ENCODE measurements at regions not wholly inside any gene's neighbourhood (a gene's known extent, or its start where the extent isn't known, plus 50 kb on each side); places are given as distances from the start of the nearest gene placed in this dataset.
A peak's percentile ranks its signal among the peaks of the same experiment; 100 is the strongest.
"Not testable (repeated sequence)": the region's sequence is repeated elsewhere in the genome, so short reads cannot be mapped to it uniquely, and the experiment has no call there.

DNA sequence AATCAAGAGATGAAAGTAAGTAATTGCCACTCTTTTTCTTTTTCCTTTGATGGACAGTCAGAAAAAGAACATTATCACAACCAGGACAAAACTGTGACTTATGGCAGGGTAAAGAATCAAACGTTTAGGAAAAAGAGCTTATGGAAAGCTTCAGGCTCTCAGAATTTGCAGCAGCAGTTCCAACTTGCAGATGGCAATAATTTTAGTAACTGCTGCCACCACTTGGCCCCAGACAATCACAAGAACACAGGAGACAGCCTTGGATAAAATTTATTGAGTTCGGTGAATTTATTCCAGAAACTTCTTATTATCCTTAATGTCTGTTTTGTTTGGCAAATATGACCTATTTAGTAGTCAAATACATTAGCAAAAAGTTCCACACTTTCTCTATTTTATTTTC lies 804.4 kb downstream of the BRINP3 start:
- no peak for DNase-seq

DNA sequence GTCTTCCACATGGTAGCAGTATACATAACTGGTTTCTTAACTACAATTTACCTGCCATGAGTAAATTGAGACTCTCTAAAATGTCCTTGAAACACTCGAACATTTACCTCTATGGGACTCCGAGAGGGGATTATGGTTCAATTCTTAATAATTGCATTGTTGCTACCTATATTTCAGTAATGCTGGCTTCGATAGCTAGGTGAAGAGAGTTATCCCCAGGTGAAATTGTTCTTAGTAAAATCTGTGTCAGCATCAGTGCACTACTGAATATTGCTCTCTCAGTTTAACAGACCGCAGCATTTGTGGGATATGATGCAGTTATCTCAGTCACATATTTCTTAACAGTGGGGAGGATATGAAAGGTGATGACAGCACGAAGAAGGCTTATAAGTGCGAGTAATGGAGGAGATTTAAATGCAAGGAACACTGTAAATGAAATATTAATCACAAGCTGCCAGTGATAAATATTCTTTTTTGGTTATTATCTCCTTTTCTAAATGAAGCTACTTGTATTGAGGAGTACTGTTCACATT lies 801.9 kb downstream of the BRINP3 start:
- no peak for DNase-seq

DNA sequence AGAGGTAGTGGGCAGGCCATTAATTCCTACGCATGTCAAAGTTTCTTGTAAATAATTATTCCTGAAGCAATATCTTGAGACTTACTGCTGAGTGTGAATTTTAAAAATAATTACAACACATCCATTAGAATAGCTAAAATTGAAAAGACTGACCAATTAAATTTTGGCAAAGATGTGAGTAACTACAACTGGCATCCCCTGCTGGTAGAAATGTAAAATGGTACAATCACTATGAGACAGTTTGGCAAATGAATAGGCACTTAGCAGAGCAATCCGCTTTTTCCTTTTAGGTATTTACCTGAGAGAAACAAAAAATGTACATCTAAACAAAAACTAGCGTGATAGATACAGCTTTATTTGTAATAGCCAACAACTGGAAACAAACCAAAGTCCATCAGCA lies 798.9 kb downstream of the BRINP3 start:
- DNase-seq: no peak

DNA sequence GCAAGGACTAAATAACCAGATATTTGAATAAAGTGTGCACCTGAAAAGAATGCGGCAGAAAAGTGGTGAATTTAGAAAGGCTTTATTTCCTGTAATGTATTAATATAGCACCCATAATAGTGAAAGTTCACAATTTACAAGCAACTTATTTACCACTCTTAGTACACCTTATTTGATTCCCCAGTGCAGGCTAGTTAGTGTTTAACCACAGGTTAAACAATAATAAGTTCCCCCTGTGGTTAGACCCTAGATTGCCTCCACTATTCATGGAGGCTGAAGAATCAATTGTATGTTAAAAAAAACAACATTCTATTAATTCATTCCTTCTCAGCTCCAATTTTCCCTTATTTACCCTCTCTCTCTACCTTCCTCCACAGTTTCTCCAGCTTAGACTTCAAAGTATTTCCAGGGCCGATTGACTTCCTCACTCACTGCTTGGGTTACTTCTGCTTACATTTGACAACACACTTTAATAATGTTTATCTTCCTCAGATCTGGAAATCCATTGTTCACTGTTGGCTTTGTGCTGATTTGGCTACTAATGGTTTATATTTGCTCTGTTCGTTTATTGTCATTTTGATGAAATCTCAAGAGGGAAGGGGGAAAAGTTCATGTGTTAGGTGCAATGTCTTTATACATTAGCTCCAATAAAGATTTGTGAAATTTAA lies 796.3 kb downstream of the BRINP3 start:
- DNase-seq: no peak

DNA sequence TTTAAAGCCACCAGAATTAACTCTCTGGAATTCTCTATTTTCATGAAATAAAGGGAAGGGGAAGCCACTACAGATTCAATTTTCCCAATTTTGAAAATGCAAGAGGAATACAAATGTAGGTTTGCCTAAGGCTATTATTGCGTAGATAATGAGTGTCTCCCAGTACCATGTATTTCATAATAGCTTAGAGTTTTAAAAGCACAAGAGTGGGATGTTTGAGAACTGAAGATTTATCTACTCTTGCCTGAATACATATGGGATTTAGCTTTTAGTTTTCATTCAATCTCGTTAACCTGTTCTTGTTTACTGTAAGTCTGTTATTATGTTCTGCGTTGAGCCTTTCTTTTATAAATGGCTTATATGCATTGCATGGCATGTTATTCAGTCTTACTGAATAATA lies 795.1 kb downstream of the BRINP3 start:
- no peak for DNase-seq

DNA sequence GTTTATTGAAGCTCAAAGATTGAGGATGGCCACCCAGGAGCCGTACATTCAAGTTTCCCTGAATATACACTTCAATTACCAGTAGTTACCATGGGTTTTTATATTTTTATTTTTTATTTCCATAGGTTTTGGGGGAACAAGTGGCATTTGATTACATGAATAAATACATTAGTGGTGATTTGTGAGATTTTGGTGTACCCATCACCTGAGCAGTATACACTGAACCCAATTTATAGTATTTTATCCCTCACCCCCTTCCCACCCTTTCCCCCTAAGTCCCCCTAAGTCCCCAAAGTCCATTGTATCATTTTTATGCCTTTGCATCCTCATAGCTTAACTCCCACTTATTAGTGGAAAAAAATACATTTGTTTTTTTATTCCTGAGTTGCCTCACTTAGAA lies 791.4 kb downstream of the BRINP3 start:
- no peak for DNase-seq

DNA sequence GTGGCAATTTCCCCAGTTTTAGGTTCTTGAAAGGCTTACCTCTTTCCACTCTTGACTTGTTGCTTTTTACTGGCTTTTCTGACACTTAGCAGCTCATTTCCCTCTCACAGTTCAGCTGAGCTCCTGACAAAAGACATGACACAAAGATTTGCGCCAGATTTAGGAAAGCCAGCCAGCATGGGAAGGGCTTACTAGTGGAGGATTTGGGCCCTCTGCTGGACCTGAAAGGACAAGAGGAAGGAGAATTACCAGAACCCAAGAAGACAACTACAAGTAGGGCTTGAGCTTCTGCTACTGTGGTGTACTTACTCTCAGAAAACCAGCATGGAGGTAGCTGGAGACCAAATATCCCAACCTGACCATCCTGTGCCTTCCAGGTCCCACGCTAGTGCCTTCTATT lies 784.5 kb downstream of the BRINP3 start:
- DNase-seq: no peak

DNA sequence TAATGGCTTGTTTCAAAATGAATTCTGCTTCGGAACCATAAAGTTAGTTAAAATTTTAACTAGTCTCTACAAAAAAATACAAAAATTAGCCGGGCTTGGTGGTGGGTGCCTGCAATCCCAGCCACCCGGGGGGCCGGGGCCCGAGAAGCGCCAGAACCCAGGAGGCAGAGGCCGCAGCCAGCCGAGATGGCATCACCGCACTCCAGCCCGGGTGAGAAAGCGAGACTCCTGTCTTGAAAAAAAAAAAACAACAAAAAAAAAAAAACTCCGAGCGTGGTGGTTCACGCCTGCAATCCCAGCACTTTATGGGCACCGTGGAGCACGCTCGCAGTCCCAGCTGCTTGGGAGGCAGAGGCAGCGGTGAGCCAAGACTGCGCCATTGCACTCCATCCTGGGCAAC lies 781.4 kb downstream of the BRINP3 start:
- DNase-seq: no peak

DNA sequence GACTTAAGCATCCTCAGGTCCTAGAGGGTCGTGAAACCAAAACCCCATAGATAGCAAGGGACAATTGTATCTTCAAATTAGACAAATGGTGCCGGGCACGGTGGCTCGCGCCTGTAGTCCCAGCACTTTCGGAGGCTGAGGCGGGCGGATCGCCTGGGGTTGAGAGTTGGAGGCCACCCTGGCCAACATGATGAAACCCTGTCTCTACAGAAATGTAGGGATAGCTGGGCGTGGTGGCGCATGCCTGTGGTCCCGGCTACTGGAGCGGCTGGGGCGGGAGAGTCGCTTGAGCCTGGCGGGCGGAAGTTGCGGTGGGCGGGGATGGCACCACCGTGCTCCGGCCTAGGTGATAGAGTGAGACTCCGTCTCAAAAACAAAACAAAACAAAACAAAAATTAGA lies 780.6 kb downstream of the BRINP3 start:
- no peak for DNase-seq

DNA sequence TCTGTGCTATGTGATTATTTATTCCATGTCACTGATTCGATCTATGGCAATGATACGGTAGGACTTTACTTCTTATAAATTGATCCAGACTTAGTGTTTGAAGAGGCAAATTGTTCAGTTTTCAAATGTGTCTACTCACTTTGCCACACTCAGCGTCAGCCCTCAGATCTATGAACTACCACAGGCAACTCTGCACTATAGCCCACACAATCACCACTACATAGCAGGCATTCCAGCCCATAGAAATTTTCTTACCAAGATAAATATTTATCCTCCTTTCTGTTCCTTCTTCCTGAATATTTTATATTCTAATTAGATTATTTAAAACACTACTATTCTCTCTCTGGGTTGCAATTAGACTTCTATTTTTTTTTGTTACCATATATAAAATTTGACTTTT lies 776.1 kb downstream of the BRINP3 start:
- DNase-seq: no peak

DNA sequence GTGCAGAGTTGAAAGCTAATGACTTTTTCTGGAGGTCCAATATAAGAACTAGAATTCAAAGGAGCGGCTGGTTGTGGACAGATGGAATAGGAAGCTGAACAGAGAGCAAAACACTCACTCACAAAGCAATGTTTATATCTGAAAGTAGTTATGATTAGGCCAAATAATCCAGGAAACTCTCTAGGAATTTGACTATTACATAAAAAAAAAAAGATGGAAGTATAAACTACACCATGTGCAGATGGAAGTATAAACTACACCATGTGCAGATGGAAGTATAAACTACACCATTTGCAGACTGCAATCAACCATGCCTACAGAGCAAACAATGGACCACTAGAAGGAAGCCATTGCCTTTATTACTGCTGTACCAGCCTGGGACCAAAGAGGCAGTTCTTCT lies 771.1 kb downstream of the BRINP3 start:
- no peak for DNase-seq

DNA sequence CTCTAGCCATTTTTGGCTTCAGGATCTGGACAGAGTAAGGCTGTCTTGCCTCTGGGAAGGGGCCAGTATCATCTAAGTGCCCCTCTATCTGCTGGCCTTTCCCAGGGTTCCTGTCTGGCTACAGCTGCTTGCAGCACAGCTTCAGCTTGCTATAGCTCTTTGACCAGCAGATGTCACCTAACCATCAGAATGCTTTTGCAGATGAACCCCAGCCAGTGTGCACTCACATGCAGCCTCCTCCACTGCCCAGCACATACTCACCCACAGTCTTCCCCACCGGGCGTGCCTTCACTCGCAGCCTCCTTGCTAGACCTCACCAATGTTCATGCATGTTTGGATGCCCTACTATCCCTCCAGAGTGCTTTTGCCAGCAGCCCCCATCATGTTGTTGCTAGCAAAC lies 769.0 kb downstream of the BRINP3 start:
- DNase-seq: no peak

DNA sequence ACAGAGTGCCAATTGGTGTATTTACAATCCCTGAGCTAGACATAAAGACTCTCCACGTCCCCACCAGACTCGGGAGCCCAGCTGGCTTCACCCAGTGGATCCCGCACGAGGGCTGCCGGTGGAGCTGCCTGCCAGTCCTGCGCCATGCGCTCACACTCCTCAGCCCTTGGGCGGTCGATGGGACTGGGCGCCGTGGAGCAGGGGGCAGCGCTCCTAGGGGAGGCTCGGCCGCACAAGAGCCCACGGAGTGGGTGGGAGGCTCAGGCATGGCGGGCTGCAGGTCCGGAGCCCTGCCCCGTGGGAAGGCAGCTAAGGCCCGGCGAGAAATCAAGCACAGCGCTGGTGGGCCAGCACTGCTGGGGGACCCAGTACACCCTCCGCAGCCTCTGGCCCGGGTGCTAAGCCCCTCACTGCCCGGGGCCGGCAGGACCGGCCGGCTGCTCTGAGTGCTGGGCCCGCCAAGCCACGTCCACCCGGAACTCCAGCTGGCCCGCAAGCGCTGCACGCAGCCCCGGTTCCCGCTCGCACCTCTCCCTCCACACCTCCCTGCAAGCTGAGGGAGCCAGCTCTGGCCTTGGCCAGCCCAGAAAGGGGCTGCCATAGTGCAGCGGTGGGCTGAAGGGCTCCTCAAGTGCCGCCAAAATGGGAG lies 759.4 kb downstream of the BRINP3 start:
- DNase-seq: not testable (repeated sequence)

DNA sequence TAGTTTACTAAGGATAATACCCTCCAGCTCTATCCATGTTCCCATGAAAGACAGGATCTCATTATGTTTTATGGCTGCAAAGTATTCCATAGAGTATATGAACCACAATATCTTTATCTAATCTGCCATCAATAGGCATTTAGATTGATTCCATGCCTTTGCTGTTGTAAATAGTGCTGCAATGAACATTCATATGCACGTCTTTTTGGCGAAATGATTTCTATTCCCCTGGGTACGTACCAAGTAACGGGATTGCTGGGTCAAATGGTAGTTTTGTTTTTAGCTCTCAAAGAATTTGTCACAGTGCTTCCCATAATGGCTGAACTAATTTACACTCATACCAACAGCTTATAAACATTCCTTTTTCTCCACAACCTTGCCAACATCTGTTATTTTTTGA lies 750.9 kb downstream of the BRINP3 start:
- DNase-seq: peak; percentile 14

DNA sequence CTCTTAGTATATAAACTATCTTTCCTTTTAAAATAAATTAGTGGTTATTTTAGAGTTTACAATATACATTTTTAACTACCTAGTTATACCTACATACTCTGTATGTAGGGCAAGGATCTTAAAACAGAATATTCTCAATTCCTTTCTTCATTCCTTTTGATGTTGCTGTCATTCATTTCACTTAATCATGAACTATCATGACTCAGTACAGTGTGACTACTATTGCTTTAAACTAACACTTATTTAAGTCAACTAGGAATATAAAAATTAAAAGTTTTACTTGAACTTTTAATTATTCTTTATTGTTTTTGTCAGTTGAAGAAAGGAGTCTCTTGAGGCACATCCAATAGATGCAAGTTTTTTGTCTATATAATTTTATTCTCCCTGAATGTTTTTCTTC lies 726.4 kb downstream of the BRINP3 start:
- no peak for DNase-seq

DNA sequence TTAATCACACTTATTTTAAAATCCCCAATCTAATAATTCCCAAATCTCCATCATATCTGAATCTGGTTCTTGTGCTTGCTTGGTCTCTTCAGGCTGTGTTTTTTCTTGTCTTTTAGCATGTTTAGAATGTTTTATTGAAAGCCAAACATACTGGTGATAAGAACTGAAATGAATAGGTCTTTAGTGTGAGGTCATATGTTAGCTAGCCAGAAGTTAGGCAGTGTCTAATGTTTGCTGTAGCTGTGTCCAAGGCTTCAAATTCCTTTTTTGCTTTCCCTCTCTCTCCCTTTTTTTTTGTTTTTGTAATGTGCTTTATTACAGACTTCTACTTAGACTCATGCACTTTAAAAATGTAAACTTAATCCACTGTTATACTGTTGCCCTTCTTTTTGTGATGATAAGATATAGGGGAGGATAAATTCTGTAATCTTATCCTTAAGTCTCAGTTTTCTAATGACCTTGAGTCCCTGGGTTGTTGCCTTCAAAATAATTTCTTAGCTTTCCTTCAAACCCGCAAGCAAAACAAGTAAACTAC lies 725.1 kb downstream of the BRINP3 start:
- DNase-seq: no peak

DNA sequence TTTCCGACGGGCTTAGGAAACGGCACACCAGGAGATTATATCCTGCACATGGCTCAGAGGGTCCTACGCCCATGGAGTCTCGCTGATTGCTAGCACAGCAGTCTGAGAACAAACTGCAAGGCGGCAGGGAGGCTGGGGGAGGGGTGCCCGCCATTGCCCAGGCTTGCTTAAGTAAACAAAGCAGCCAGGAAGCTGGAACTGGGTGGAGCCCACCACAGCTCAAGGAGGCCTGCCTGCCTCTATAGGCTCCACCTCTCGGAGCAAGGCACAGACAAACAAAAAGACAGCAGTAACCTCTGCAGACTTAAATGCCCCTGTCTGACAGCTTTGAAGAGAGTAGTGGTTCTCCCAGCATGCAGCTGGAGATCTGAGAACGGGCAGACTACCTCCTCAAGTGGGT lies 722.6 kb downstream of the BRINP3 start:
- DNase-seq: not testable (repeated sequence)

DNA sequence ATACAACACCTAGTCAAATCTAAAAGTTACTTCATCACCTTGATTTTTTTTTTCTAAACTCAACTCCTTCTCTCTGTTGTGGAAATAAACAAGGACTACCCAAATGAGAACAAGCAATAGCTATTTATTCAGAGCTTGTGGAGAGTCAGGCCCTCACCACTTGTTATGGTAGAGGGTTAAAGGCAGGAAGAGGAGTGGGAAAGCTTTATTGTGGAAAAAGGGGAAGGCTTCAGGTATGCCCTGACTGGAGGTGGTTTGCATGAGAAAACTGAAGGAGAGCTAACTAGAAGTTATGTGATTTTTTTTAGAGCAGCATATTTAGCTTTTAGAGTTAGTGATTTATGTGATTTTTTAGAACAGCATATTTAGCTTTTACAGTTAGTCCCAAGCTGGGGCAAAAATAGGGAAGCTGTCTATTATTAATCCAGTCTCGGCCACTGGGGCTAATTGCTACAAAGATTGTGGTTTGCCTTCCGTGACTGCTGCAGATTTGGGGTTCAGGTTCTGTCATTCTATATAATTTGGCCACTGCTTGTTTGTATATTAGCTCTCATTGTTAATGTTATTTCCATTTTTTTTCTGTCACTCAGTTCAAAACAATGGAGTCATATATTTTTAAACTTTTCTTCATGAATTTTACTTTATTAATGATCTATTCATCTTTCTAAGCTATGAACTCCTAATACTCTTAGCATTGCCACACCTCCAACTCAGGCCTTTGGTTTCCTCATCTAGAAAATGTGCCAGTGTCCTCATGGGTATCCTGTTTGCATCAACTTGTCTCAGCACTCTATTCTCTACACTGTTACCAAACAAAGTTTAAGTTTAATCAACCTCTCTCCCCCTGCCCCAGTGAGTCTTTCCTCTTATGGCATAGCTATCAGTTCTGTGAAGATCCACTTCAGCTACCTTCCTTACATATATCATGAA lies 713.0 kb downstream of the BRINP3 start:
- no peak for DNase-seq

DNA sequence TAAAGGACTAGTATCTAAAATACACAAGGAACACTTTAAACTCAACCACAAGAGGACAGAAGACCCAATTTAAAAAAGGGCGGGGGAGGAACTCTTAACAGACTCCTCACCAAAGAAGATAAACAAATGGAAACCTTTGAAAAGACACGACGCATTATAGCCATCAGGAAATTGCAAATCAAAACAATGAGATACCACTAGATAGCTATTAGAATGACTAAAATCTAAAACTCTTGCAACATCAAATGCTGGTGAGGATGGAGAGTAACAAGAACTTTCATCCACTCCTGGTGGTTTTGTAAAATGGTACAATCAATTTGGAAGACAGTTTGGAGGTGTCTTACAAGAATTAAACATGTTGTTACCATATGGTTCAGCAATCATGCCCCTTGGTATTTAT lies 708.2 kb downstream of the BRINP3 start:
- no peak for DNase-seq

DNA sequence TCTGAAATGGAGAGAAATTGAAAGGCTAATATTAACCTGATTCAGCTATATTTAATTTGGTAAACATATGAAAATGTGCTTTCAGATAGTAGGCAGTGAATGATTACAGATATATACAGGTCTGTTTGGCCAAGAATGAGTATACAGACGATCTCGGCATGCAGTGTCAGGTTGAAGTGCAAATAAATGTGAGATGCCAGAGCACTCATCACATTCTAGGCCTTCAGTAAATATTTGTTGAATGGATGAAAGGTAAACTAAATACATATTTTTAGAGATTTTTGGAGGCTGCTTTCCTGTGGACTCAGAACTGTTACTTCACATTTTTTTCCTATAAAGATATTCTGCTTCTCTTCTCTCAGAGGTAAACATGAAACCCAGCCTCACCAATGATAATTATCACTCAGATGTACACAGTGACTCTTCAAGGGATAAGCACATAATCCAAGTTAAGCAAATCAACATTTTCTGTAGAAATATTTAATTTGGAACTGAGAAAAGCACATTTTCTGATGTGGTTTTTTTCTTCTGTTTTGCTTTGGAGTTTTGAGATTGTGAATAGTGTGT lies 702.9 kb downstream of the BRINP3 start:
- no peak for DNase-seq

DNA sequence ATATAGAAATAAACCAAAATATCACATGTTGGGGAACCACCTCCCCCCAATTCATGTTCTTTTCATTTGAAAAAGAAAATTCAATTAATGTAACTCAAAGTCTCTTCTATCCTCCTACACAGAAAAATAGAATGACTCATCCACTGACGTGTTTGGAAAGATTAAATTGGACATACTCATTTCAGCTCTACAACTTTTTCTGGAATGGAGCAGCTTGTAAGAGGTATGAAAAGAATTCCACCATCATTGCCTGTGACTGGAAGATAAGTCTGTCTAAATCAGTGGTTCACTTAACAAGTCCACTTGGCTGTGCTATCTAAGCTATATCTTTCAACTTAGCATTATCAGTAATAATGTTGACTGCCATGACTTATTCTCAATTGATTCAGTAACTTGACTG lies 702.3 kb downstream of the BRINP3 start:
- no peak for DNase-seq

DNA sequence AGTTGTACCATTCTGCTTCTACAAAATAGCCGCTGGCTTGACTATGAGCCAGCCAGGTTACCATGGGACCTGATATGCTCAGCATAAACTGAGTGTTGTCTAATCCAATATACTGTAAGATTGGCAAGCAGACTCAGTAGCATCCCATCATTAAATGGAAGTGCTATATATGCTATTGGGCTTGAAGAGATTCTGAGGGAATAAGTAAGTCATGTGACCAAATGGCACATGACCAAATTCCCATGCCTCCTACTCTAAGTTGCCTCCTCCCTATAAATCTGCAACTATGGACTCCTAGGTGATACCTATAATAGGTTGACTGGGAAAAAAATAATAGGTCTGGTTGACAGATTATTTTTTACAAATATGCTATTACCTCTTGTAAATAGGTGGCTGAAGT lies 698.6 kb downstream of the BRINP3 start:
- DNase-seq: no peak

DNA sequence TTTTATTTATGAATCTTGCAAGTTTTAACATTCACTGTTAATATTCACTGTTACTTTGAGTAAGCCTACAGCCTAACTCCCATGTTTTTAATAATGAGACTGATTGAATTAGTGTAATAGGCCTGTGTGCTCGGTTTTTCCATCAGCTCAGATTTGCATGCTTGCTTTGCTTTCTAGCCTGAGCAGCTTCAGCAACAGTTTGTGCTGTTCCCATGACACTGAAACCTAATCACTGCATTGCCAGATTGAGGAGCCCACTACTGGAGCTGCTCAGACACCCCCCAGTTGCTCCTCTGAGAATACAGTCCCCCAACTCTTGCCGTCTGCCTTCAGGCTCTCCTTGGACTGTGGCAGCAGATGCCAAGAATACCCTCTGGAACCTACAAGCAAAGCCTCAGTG lies 695.4 kb downstream of the BRINP3 start:
- DNase-seq: peak; percentile 1

All from skin of body (tissue), 1 donor.